ENCODE measurements at regions not wholly inside any gene's neighbourhood (a gene's known extent, or its start where the extent isn't known, plus 50 kb on each side); places are given as distances from the start of the nearest gene placed in this dataset.

DNA sequence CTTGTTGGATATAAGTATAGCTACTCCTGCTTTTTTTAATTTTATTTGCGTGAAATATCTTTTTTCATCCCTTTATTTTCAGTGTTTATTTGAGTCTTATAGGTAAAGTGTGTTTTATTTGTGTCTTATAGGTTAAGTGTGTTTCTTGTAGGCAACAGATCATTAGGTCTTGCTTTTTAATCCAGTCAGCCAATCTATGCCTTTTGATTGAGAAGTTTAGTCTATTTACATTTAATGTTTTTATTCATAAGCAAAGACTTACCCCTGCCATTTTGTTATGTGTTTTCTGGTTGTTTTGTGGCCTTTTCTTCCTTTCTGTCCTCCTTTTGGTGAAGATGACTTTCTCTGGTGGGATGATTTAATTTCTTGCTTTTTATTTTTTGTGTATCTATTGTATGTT lies 232.0 kb downstream of the RAP2B start:
- TF ChIP-seq, protein P1, sequence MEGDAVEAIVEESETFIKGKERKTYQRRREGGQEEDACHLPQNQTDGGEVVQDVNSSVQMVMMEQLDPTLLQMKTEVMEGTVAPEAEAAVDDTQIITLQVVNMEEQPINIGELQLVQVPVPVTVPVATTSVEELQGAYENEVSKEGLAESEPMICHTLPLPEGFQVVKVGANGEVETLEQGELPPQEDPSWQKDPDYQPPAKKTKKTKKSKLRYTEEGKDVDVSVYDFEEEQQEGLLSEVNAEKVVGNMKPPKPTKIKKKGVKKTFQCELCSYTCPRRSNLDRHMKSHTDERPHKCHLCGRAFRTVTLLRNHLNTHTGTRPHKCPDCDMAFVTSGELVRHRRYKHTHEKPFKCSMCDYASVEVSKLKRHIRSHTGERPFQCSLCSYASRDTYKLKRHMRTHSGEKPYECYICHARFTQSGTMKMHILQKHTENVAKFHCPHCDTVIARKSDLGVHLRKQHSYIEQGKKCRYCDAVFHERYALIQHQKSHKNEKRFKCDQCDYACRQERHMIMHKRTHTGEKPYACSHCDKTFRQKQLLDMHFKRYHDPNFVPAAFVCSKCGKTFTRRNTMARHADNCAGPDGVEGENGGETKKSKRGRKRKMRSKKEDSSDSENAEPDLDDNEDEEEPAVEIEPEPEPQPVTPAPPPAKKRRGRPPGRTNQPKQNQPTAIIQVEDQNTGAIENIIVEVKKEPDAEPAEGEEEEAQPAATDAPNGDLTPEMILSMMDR (IDR thresholded peaks at IDR 0.05) = no peak
- TF ChIP-seq POLR2AphosphoS5 (IDR thresholded peaks at IDR 0.05; ENCODE audit: low read depth, low read length) = no peak

Data from Panc1 (cell line).